Left lung (tissue), 4 donors: ENCODE measurements at regions not wholly inside any gene's neighbourhood (a gene's known extent, or its start where the extent isn't known, plus 50 kb on each side); places are given as distances from the start of the nearest gene placed in this dataset.
"Not testable (repeated sequence)": the region's sequence is repeated elsewhere in the genome, so short reads cannot be mapped to it uniquely, and the experiment has no call there.

Experiments used
- ATAC-seq: fragments of 200-7000 bp; cut with Tn5 transposase; one replicate; pipeline ENCODE4 v1.9.1; 2020; ENCODE audit warnings: moderate library complexity
- DNase-seq, 4 donors: peaks; one replicate each; pipeline ENCODE4 v3.0.0-alpha.2; 2013 to 2020
- H3K27ac ChIP-seq, 2 donors: fragments of 200-600 bp; sonication (generic) in 1 of 2; one replicate each; pipeline versions ENCODE4 v1.5.0 to v1.8.0; 2020 to 2021
- H3K27me3 ChIP-seq, 2 donors: fragments of 200-600 bp; sonication (generic) in 1 of 2; one replicate each; pipeline versions ENCODE4 v1.5.0 to v1.8.0; 2020 to 2021
- H3K36me3 ChIP-seq, 2 donors: fragments of 200-600 bp; sonication (generic) in 1 of 2; one replicate each; pipeline versions ENCODE4 v1.5.0 to v1.8.0; 2020 to 2021
- H3K4me1 ChIP-seq, 2 donors: fragments of 200-600 bp; one replicate each; pipeline ENCODE4 v1.8.0; 2021
- H3K4me3 ChIP-seq, 2 donors: fragments of 200-600 bp; sonication (generic) in 1 of 2; one replicate each; pipeline versions ENCODE4 v1.5.0 to v1.8.0; 2020 to 2021; ENCODE audit warnings: mild to moderate bottlenecking in 1 of 2
- H3K9me3 ChIP-seq, 2 donors: fragments of 200-600 bp; sonication (generic) in 1 of 2; one replicate each; pipeline versions ENCODE4 v1.5.0 to v1.8.0; 2020 to 2021
- CTCF ChIP-seq, 2 donors: fragments of 200-600 bp; sonication (generic) in 1 of 2; IDR thresholded peaks; one replicate each; pipeline versions ENCODE4 v1.5.0 to v1.8.0; 2021; ENCODE audit warnings: antibody characterized with exemption in 2 of 2
- intact Hi-C, 2 donors: fragments of 100-400 bp; cut with DNase I; formaldehyde crosslinking; loops; one replicate each; pipeline versions ENCODE4 v1.11.2 to v1.14.2; 2022
- donor health status: DM: no; HTN: yes; CAD: no.
- donor health status: DM: no; HTN: no; CAD: no.

GRCh38 chr5:126139086-126139485 is 284.1 kb upstream of the GRAMD2B start:
- Histone ChIP-seq H3K9me3 (peaks cover 0 to 6% of the 10 kb centered on the region in 2 donors), H3K4me1 (no peaks in the 10 kb centered on the region), H3K27ac (no peak overlapping the region), H3K4me3 (no peak overlapping the region), H3K36me3 (no peaks in the 10 kb centered on the region), H3K27me3 (no peaks in the 10 kb centered on the region)
- ATAC-seq (no peak), DNase-seq (no peak)
- TF ChIP-seq CTCF (IDR thresholded peaks at IDR 0.05) = no peak
- intact Hi-C loops = no loop called here

GRCh38 chr5:126139773-126140172 is 283.4 kb upstream of the GRAMD2B start:
- ATAC-seq (no peak), DNase-seq (no peak)
- H3K36me3 ChIP-seq = no peaks in the 10 kb centered on the region
- H3K27ac ChIP-seq = no peak overlapping the region
- no peak overlapping the region for H3K4me3 ChIP-seq
- no peak for TF ChIP-seq CTCF (IDR thresholded peaks at IDR 0.05)
- no peaks in the 10 kb centered on the region for H3K27me3 ChIP-seq
- no peaks in the 10 kb centered on the region for H3K4me1 ChIP-seq
- peaks cover 0 to 4% of the 10 kb centered on the region in 2 donors for H3K9me3 ChIP-seq
- intact Hi-C loops = no loop called here

GRCh38 chr5:126143622-126144021 is 279.6 kb upstream of the GRAMD2B start:
- no peaks in the 10 kb centered on the region for H3K4me1 ChIP-seq
- H3K9me3 ChIP-seq = peaks cover 0 to 4% of the 10 kb centered on the region in 2 donors
- H3K27me3 ChIP-seq = no peaks in the 10 kb centered on the region
- ATAC-seq = no peak
- H3K36me3 ChIP-seq = no peaks in the 10 kb centered on the region
- TF ChIP-seq CTCF (IDR thresholded peaks at IDR 0.05) = no peak
- no peak overlapping the region for H3K4me3 ChIP-seq
- DNase-seq = no peak
- H3K27ac ChIP-seq = no peak overlapping the region
- intact Hi-C loops = no loop called here

GRCh38 chr5:126150319-126150718 is 272.9 kb upstream of the GRAMD2B start:
- H3K36me3 ChIP-seq, H3K27me3 ChIP-seq, ATAC-seq, H3K4me1 ChIP-seq, DNase-seq, H3K4me3 ChIP-seq, intact Hi-C loops, H3K27ac ChIP-seq, H3K9me3 ChIP-seq: not testable (repeated sequence)

GRCh38 chr5:126155298-126155697 is 267.9 kb upstream of the GRAMD2B start:
- H3K4me3 ChIP-seq, intact Hi-C loops, ATAC-seq, DNase-seq, H3K27ac ChIP-seq, H3K36me3 ChIP-seq, H3K27me3 ChIP-seq, H3K4me1 ChIP-seq: not testable (repeated sequence)
- peaks cover 0 to 35% of the 10 kb centered on the region in 2 donors for H3K9me3 ChIP-seq

GRCh38 chr5:126166368-126166767 is 256.8 kb upstream of the GRAMD2B start:
- TF ChIP-seq CTCF (IDR thresholded peaks at IDR 0.05) = no peak
- intact Hi-C loops = no loop called here
- DNase-seq = no peak

More at GRCh38 chr5:126166368-126166767, 256.8 kb upstream of the GRAMD2B start:
- Histone ChIP-seq H3K36me3 (no peaks in the 10 kb centered on the region), H3K4me3 (no peak overlapping the region), H3K27me3 (no peaks in the 10 kb centered on the region), H3K9me3 (peaks cover 0 to 46% of the 10 kb centered on the region in 2 donors), H3K27ac (no peak overlapping the region), H3K4me1 (no peaks in the 10 kb centered on the region)
- ATAC-seq = no peak
